Ectodermal cell (in vitro differentiated cells): ENCODE measurements at regions not wholly inside any gene's neighbourhood (a gene's known extent, or its start where the extent isn't known, plus 50 kb on each side); places are given as distances from the start of the nearest gene placed in this dataset.

ENCODE experiments used
- H3K27ac ChIP-seq: 2 replicates; pipeline ENCODE4 v1.7.0; 2013; ENCODE audit warnings: mild to moderate bottlenecking, low read depth, low read length; ENCODE audit not compliant: insufficient read depth, poor library complexity, severe bottlenecking
- H3K27me3 ChIP-seq: 2 replicates; pipeline ENCODE4 v1.7.0; 2013; ENCODE audit warnings: mild to moderate bottlenecking, low read length; ENCODE audit not compliant: insufficient read depth, control insufficient read depth, poor library complexity, severe bottlenecking
- H3K36me3 ChIP-seq: one replicate; pipeline ENCODE4 v1.7.0; 2013; ENCODE audit warnings: low read length; ENCODE audit not compliant: control insufficient read depth, insufficient read depth
- H3K4me1 ChIP-seq: one replicate; pipeline ENCODE4 v1.7.0; 2013; ENCODE audit warnings: low read length; ENCODE audit not compliant: control insufficient read depth, insufficient read depth
- H3K4me3 ChIP-seq: 2 replicates; pipeline ENCODE4 v1.7.0; 2013; ENCODE audit warnings: low read depth, low read length, control low read depth; ENCODE audit not compliant: insufficient read depth
- H3K9me3 ChIP-seq: 2 replicates; pipeline ENCODE4 v1.7.0; 2013; ENCODE audit warnings: mild to moderate bottlenecking, low read length, moderate library complexity; ENCODE audit not compliant: control insufficient read depth
- WGBS, 2 experiments: methylation state at CpG; one replicate each; pipeline ENCODE4 v1.1.7; 2013; ENCODE audit warnings: missing lambda C conversion rate in 2 of 2; 5-methylcytosine and 5-hydroxymethylcytosine counted together

DNA sequence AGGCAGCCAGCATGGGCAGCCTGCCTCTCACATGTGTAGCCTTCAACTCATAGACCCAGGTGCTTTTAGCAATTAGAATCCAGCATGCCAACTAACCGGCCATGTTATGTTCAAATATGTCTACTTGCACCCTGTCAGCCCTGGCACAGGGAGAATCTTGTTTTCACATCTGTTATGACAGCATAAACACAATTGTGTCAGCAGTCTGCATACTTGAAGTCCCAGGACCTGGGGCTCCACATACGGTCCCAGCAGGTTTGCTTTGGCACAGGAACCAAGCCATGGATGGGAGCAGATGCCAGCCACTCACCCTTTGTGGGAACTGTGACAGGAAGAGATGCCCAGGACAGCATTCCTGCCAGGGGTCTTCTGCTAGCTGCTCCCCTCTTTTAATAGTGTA, 67.2 kb upstream of the SYNDIG1 start:
- H3K36me3 ChIP-seq = no peaks in the 10 kb centered on the region
- H3K9me3 ChIP-seq = no peaks in the 10 kb centered on the region
- H3K27ac ChIP-seq = no peak overlapping the region
- no peaks in the 10 kb centered on the region for H3K27me3 ChIP-seq
- no peaks in the 10 kb centered on the region for H3K4me1 ChIP-seq
- WGBS, 2 experiments = 89% methylated on average over 2 of the region's 2 CpGs
- H3K4me3 ChIP-seq = no peak overlapping the region

DNA sequence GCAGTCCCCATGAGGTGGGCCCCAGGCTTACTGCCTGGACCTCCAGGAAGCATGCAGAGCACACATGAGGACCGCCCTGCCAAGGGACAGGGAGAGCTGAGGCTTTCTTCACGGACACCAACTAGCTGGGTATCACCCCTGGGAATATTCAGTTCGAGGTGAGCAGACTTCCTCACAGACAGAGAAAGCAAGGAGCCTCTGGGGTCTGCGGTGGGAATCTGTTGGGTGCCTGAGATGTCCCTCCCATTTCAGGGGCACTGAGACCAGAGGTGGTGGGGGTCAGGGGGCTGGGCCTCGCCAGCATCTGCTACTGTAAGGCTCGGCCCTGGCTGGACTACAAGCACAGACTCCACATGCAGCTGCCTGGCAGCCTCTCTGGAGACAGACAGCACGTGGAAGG, 74.3 kb upstream of the SYNDIG1 start:
- 84 to 89% methylated on average over 7 of the region's 7 CpGs for WGBS, 2 experiments
- H3K27ac ChIP-seq = no peak overlapping the region

DNA sequence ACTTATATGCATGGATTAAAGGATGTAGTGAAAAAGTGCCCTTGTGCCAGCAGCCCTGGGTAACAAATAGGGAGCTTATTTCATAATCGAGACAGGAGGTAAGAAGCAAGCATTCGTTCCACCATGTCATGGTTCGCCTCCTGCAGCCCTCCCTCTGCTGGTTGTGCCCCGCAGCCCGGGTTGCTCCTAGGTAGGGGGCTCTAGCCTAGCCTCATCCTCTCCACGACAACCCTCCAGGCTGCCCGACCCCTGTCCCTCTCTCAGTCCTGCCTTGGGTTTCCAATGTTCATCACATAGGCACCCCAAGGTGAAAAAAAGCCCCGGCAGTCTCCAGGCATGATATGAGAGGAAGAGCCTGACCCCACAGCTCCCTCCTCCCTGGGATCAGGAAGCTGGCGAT, 75.5 kb upstream of the SYNDIG1 start:
- Histone ChIP-seq H3K9me3 (no peaks in the 10 kb centered on the region), H3K27ac (no peak overlapping the region), H3K27me3 (no peaks in the 10 kb centered on the region), H3K36me3 (no peaks in the 10 kb centered on the region), H3K4me1 (peaks cover 5% of the 10 kb centered on the region), H3K4me3 (no peak overlapping the region)
- WGBS, 2 experiments = 84% methylated on average over 9 of the region's 9 CpGs

More for the DNA sequence above, 74.3 kb upstream of the SYNDIG1 start:
- Histone ChIP-seq H3K36me3 (no peaks in the 10 kb centered on the region), H3K27me3 (no peaks in the 10 kb centered on the region), H3K4me3 (no peak overlapping the region), H3K4me1 (no peaks in the 10 kb centered on the region), H3K9me3 (no peaks in the 10 kb centered on the region)

DNA sequence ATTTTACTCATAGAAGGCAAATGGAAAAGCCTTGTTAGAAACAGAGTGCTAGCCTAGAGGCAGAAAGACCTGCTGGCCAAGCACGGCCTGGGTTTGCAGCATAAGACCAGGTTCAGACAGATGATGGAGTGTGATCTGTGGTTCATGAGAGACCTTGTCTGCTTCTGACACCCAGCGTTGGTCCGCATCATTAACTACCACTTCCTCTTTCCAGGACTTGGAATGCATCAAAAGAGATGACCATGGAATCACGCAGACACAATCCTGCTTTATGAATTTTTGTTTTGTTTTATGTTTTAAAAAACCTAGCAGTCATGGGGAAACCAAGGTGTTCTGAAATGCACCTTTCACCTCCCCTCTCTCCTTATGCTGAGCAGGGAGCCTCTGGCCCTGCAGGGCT, 76.8 kb upstream of the SYNDIG1 start:
- H3K4me3 ChIP-seq = no peak overlapping the region
- no peaks in the 10 kb centered on the region for H3K9me3 ChIP-seq
- peaks cover 5% of the 10 kb centered on the region for H3K4me1 ChIP-seq
- no peak overlapping the region for H3K27ac ChIP-seq
- WGBS, 2 experiments = 93 to 97% methylated on average over 3 to 4 of the region's 4 CpGs
- no peaks in the 10 kb centered on the region for H3K27me3 ChIP-seq
- H3K36me3 ChIP-seq = no peaks in the 10 kb centered on the region

DNA sequence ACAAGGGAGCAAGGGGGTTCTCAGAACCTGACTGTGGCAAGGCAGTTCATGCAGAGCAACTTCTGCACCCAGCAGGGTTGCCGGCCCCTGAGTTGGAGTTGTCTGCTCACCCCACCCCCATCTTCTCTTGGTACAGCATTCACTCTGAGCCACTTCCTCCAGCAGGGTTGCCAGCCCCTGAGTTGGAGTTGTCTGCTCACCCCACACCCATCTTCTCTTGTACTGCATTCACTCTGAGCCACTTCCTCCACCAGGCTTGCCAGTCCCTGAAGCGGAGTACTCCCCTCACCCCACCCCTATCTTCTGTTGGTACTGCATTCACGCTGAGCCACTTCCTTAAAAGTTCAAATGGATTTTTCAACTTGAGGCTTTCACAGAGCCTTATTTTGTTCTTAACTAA, 79.7 kb upstream of the SYNDIG1 start:
- H3K4me1 ChIP-seq = peaks cover 7% of the 10 kb centered on the region
- no peaks in the 10 kb centered on the region for H3K27me3 ChIP-seq
- H3K9me3 ChIP-seq = no peaks in the 10 kb centered on the region
- H3K27ac ChIP-seq = no peak overlapping the region
- 86 to 88% methylated on average over 3 of the region's 3 CpGs for WGBS, 2 experiments
- no peaks in the 10 kb centered on the region for H3K36me3 ChIP-seq
- H3K4me3 ChIP-seq = no peak overlapping the region

DNA sequence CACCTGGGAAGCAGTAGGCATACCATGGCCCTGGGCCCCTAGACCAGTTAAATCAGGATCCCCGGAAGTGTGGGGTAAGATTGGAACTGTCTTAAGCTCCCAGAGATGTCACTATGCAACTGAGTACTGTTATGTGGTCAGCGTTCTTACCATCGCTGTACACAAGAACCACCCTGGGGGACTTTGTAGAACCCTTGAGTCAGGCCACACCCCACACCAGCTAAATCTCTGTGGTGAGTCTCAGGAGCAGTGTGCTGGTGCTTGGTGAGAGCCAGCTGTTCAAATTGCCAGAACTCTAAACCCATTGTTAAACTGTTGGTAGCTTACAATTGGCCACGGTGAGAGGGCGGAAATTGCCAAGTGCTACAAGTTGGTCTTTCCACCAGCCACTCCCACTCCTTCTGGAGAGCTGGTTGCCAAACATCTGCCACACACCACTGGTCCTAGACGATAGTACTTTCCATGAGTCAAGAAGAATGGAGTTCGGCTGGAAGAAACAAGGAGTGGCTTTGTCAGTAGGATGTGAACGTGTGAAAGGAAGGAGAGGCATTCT, 80.5 kb upstream of the SYNDIG1 start:
- 94 to 95% methylated on average over 8 of the region's 8 CpGs for WGBS, 2 experiments
- H3K27me3 ChIP-seq = no peaks in the 10 kb centered on the region
- no peak overlapping the region for H3K4me3 ChIP-seq

DNA sequence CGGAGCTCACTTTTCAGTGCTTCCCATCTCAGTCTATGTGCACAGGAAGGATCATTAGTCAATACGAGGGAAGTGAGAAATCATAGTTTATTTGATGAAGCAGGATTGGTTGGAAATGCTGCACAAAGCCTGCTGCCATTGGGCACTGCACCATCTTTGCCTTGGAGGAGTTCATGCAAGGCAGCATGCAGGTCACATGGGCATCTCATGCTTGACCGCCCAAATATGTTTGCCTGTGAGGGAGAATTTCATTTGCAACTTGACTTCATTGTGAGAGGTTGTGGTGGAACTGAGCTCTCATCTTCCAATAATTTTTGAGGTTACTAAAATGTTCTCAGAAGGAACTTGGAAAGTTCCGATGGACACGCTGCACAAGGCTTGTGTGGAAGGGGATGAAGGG, 83.9 kb upstream of the SYNDIG1 start:
- Histone ChIP-seq H3K4me1 (peaks cover 7% of the 10 kb centered on the region), H3K27me3 (no peaks in the 10 kb centered on the region), H3K4me3 (no peak overlapping the region), H3K27ac (no peak overlapping the region), H3K9me3 (no peaks in the 10 kb centered on the region), H3K36me3 (no peaks in the 10 kb centered on the region)
- WGBS, 2 experiments = 92 to 94% methylated on average over 5 of the region's 5 CpGs

More for the DNA sequence above, 80.5 kb upstream of the SYNDIG1 start:
- Histone ChIP-seq H3K9me3 (no peaks in the 10 kb centered on the region), H3K27ac (no peak overlapping the region), H3K4me1 (peaks cover 7% of the 10 kb centered on the region), H3K36me3 (no peaks in the 10 kb centered on the region)

- Histone ChIP-seq H3K27ac (no peak overlapping the region), H3K4me1 (peaks cover 7% of the 10 kb centered on the region), H3K36me3 (no peaks in the 10 kb centered on the region), H3K9me3 (no peaks in the 10 kb centered on the region), H3K4me3 (no peak overlapping the region), H3K27me3 (no peaks in the 10 kb centered on the region)
- WGBS, 2 experiments = 86 to 87% methylated on average over 5 of the region's 5 CpGs
Observed at GRCh38 chr20:24384865-24385264, 84.6 kb upstream of the SYNDIG1 start.

- Histone ChIP-seq H3K27me3 (no peaks in the 10 kb centered on the region), H3K27ac (no peak overlapping the region), H3K4me1 (peaks cover 3% of the 10 kb centered on the region), H3K4me3 (no peak overlapping the region), H3K9me3 (no peaks in the 10 kb centered on the region), H3K36me3 (no peaks in the 10 kb centered on the region)
- WGBS, 2 experiments = 90 to 91% methylated on average over 2 of the region's 2 CpGs
Observed at GRCh38 chr20:24382743-24383142, 86.7 kb upstream of the SYNDIG1 start.

DNA sequence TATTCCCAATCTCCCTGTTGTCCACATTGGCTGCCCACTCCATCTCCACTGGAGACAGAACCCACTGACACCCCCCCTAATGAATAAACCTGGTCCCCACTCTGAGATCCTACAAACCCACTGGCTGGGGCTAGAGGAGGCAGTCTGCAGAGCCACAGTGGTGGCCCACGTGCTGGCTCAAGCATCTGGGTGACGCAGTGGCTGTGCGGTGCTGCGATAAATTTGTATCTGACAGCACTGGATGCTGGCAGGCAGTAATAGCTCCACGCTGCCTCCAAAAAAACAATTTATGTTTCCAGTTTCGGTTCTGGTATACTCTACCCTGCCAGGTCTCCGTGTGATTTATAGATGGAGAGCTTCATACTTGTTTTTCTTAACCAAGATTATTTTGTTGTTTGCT, 87.1 kb upstream of the SYNDIG1 start:
- no peaks in the 10 kb centered on the region for H3K9me3 ChIP-seq
- H3K4me1 ChIP-seq = peaks cover 3% of the 10 kb centered on the region
- H3K27me3 ChIP-seq = no peaks in the 10 kb centered on the region
- WGBS, 2 experiments = 96 to 97% methylated on average over 7 of the region's 7 CpGs
- no peak overlapping the region for H3K27ac ChIP-seq
- H3K4me3 ChIP-seq = no peak overlapping the region
- no peaks in the 10 kb centered on the region for H3K36me3 ChIP-seq

DNA sequence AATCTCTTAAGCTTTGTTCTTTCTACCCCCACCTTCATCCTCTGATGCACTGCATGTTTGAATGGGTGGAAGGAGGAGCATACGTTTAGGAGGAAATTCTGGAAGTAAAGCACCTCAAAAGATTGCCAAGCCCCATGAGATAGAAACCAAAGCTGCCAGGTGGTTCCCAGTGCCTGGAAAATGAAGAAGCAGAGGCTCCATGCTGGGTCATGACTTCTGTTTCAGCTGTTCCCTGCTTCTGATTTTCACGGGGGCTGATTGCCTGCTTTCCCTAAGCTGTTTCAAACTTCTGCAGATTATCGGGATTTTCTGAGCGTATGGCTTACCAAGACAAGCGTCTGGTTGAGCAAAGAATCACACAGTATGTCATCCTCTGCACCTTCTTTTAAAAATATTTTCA, 87.5 kb upstream of the SYNDIG1 start:
- WGBS, 2 experiments = 88 to 92% methylated on average over 5 of the region's 5 CpGs
- H3K36me3 ChIP-seq = no peaks in the 10 kb centered on the region
- H3K4me3 ChIP-seq = no peak overlapping the region
- peaks cover 3% of the 10 kb centered on the region for H3K4me1 ChIP-seq
- H3K27me3 ChIP-seq = no peaks in the 10 kb centered on the region
- H3K9me3 ChIP-seq = no peaks in the 10 kb centered on the region
- H3K27ac ChIP-seq = no peak overlapping the region
